ENCODE measurements at regions not wholly inside any gene's neighbourhood (a gene's known extent, or its start where the extent isn't known, plus 50 kb on each side); places are given as distances from the start of the nearest gene placed in this dataset.

GRCh38 chr1:213914392-213914791 is 73.4 kb upstream of the PROX1 start:
- DNase-seq (ENCODE audit: low read depth): no peak
- no peak for TF ChIP-seq CTCF (IDR thresholded peaks at IDR 0.05; ENCODE audit: low read depth, low read length, missing control alignments)
- in situ Hi-C loops (cut with HindIII; ENCODE audit: low sequenced_read_pairs): no loop called here
- no peak overlapping the region for H3K4me3 ChIP-seq (ENCODE audit: low read depth, low read length)

- H3K4me3 ChIP-seq (ENCODE audit: low read depth, low read length): no peak overlapping the region
- TF ChIP-seq CTCF (IDR thresholded peaks at IDR 0.05; ENCODE audit: low read depth, low read length, missing control alignments): no peak
- DNase-seq (ENCODE audit: low read depth): no peak
- in situ Hi-C loops (cut with HindIII; ENCODE audit: low sequenced_read_pairs): no loop called here
Observed at GRCh38 chr1:213921311-213921710, 66.5 kb upstream of the PROX1 start.

GRCh38 chr1:213921712-213922111 is 66.1 kb upstream of the PROX1 start:
- TF ChIP-seq CTCF (IDR thresholded peaks at IDR 0.05; ENCODE audit: low read depth, low read length, missing control alignments): no peak
- DNase-seq (ENCODE audit: low read depth): no peak
- in situ Hi-C loops (cut with HindIII; ENCODE audit: low sequenced_read_pairs): no loop called here
- H3K4me3 ChIP-seq (ENCODE audit: low read depth, low read length): no peak overlapping the region

GRCh38 chr1:213925531-213926182 is 62.1 kb upstream of the PROX1 start:
- TF ChIP-seq CTCF (IDR thresholded peaks at IDR 0.05; ENCODE audit: low read depth, low read length, missing control alignments): no peak
- H3K4me3 ChIP-seq (ENCODE audit: low read depth, low read length): no peak overlapping the region
- in situ Hi-C loops (cut with HindIII; ENCODE audit: low sequenced_read_pairs): no loop called here
- DNase-seq (ENCODE audit: low read depth): no peak

GRCh38 chr1:213927846-213928245 is 59.9 kb upstream of the PROX1 start:
- in situ Hi-C loops (cut with HindIII; ENCODE audit: low sequenced_read_pairs): no loop called here
- H3K4me3 ChIP-seq (ENCODE audit: low read depth, low read length): no peak overlapping the region
- no peak for DNase-seq (ENCODE audit: low read depth)
- no peak for TF ChIP-seq CTCF (IDR thresholded peaks at IDR 0.05; ENCODE audit: low read depth, low read length, missing control alignments)

GRCh38 chr1:213929398-213929797 is 58.4 kb upstream of the PROX1 start:
- no peak overlapping the region for H3K4me3 ChIP-seq (ENCODE audit: low read depth, low read length)
- no peak for DNase-seq (ENCODE audit: low read depth)
- TF ChIP-seq CTCF (IDR thresholded peaks at IDR 0.05; ENCODE audit: low read depth, low read length, missing control alignments): no peak
- in situ Hi-C loops (cut with HindIII; ENCODE audit: low sequenced_read_pairs): no loop called here
